ENCODE measurements at regions not wholly inside any gene's neighbourhood (a gene's known extent, or its start where the extent isn't known, plus 50 kb on each side); places are given as distances from the start of the nearest gene placed in this dataset.

DNA sequence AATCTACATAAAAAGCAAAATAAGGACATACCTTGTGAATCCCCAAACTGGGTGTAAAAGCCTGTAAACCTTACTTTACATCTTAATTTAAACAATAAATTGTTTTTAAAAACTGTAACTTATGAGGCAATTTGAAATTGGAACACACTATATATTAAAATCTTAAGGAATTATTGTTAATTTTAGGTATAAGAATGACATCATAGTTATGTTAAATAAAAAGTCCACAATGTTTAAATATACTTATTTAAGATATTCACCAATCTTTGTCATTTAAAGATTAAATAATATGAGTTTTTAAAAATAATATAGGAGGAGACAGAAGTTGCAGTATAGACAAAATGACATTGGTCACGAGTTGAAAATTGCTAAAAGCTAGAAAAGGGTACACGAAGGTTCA, 621.9 kb upstream of the POU3F2 start:
- DNase-seq = no peak

DNA sequence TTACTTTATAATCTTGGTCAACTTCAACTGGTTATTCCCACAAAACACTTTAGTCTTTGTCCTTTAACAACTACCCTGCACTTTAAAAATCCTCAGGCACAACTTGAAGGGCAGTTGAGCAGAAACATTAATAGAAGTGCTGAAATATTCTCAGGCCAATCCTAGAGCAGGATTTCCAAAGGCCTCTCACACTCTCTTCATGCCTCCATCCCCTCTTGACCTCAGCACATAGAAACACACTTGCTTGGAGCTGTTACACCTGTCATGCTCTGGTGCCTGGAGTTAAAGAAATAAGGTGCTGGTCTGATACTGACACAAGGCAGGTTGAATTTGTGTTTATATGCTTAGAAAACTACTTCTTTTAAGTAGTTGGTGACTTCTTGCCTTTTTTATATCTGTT, 618.8 kb upstream of the POU3F2 start:
- DNase-seq = no peak

DNA sequence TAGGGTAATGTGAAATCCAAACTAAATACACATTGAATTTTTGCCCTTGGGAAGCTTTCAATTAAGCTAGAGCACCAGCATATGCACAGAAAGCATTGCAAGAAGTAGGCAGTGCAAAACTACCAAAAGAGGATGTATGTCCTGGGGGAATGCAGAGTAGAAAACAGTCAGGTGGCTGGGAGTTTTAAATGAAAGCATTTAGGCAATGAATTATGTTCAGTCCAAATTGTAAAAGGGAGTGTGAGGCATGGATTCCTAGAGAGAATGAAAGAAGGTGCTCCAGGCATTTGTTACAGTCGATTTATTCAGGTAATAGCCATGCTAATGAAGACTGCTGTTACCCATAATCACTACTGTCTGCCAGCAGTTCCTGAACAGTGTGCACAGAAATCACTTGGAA, 604.1 kb upstream of the POU3F2 start:
- no peak for DNase-seq

DNA sequence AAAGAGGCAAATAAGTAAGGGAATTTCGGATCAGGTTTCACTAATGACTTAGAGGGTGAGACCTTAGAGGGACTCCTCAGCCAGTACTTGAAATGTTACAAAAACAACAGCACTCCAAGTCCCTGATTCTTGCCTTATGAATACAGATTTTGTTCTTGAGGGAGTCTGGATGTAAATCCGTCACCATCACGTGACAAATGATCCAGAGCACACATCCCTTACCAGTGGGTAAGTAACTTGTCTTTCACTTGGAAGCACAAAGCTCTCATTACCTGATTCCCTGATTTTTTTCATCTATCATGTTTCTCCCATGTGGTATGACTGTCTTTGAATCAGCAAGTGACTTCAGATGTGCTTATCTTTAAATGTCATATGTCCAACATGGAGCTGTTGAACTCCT, 595.3 kb upstream of the POU3F2 start:
- DNase-seq = no peak

DNA sequence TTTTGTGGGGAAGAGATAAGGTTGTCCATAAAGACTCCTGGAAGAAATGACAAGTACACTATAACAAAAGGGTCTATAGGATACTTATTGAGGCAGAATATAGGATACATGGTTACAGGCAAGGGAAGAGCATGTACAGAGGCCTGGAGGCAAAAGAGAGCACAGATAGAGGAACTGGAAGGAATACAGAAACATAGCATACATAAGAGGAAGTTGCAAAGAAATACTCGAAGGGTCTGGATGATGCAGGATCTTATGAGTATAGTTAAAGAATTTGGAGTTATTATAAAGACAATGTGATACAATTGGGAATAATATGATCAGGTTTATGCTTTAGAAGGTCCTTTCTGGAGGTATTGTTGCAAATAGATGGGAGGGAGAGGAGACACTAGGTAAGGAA, 592.7 kb upstream of the POU3F2 start:
- DNase-seq = no peak

DNA sequence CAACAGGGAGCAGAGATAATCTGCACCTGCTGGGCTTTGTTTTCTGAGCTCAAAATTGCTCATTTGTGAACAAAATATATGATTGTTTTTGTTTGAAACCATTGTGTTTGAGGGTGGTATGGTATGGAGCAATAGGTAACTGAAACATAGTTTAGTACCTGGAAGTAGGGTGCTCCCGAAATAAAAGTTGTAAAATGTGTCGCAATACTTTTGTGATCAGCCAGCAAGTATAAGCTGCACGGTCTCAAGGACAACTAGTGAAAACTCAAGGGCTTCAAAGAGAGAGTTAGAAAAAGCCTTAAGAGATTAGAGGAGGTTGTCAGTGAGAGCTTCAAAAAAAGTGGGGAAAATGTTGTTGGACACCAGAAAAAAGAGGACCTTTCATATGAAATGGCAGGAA, 579.8 kb upstream of the POU3F2 start:
- no peak for DNase-seq

DNA sequence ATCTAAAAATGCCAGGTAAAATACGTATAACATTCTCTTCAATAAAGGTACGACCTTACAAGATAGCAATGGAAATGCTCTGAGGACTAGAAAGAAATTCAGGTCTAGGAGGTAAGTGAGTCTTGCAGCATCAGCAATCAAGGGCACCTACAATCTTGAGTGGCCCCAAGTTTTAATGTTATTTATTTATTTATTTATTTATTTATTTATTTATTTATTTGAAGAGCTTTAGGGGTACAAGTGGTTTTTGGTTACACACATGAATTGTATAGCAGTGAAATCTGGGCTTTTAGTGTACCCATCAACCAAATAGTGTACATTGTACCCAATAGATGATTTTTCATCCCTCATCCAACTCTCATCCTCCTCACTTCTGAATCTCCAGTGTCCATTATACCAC, 574.0 kb upstream of the POU3F2 start:
- DNase-seq = no peak

DNA sequence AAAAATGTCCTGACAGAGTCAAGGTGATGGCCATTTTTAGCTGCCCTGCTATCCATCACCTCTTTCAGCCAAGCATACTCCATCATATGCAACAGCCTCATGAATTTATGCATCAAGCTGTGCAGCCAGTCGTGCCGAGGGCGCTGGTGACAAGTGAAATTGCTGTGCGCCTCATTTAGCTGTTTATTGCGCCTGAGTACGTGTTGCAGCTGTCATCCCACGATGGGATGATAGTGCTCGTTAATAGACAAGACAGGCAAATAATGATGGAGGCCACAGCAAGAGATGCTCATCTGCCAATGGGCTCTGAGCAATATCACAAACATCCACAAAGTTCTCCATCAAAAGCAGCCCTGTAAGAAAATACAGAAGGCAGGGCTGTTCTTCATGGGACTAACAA, 562.3 kb upstream of the POU3F2 start:
- DNase-seq = no peak

DNA sequence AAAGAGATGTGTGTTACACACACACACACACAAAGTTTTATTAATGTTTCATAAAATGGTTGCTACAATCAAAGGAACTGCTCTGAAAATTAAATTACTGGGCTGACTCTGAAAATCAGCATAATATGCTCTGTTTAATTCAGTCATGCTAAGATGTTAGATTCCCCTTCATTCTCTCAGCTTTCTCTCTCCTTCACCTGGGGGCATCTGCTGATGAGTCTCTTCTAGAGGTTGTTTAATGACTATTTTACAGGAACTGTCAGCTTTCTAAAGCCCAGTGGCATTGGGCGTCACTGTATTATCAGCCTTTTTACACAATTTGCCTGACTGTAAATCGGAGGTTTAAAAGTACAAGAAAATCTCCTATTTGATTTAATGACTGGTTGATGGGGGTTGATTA, 559.7 kb upstream of the POU3F2 start:
- DNase-seq = no peak

DNA sequence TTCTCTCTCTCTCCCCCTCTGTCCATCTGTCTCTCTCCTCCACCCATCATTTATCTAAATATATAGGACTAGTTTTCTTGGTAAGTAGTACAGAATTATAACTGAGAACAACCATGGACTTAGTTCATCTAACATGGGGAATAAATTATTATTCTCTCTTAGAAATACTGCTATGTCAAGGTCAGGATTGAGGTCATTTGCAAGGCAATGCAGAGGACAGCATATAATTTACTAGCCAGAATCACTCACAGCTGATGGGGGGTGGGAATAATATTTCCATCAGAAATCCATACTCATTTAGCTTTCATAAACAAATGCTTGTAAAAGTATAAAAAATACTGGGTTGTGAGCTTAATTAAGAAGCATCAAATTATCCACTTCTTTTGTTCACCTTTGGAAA, 553.9 kb upstream of the POU3F2 start:
- no peak for DNase-seq

DNA sequence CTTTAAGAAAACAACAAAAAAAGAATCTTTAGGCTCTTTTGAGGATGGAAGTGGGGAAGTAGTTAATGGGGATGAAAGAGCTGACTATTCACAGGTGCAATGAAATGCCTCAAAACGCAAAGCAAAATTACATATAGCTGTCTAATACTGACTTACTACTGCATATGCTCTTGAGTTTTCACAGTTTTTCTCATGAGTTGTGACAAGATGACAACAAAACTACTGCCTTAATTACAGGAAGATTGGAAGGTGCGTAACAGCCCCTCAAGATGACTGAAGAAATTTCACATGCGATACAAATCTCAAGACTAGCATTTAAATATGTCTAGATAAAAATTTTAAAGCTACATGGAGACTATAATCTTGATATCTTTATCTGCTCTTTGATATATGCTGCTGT, 547.8 kb upstream of the POU3F2 start:
- no peak for DNase-seq

DNA sequence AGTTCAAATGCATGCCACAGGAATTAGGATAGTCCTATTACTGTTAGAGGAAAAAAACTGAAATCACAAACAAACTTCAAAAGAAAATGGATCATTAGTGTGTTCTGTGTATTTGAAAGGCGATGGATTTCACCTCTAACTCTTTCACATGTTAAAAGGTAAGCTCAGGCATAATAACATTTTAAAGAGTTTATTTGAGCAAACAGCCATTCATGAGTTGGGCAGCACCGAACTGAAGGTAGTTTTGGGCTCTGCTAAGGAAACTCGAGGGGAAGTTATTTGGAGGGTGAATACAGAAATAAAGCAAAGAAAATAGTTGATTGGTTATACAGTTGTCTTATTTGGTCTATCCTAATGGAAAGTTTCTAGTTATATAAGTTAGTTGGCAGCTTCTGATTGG, 546.5 kb upstream of the POU3F2 start:
- no peak for DNase-seq

DNA sequence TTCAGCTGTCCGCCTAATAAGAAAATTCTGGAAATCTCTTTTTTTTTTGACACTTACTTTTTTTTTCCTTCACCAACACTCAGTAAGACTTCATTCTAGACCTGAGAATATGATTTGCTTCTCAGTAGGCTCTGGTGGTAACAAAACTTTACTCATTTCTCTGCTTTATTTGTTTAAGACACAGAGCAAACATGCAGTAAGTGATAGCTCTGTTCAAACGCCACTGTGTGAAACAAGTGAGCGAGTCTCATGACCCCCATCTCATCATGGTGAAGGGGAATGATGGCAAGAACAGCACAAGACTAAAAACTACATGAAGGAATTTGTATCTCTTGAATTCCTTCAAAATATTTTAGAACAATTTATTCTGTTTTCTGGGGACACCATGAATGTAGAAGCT, 541.6 kb upstream of the POU3F2 start:
- DNase-seq = no peak

DNA sequence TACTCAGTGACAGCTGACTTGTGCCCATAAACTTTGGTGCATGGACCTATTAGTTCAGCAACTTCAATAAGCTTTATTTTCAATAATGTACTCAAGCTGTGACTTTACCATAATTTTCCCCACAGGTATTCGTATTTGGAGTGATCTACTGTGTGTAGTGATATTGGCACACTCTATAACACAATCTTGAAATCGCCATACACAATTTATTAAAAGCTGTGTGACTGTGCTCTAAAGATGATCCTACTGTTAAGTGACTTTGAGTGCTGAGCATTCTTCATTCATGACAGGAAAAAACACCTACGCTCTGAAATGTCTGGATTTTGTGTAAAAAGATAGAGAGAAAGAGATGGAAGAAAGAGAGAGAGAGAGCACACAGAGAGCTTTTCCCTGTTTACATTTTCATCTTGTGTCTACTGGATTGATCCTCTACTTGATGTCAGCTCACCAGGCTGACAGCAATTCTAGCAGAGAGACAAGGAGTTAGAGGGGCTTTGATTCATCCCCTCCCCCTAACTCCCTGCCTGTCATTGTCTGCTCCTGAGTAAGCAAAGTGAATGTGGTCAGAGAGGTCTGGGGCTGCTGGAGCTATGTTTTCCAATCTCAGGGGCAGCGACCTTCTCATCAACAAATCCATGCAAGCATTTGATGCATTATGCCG, 538.7 kb upstream of the POU3F2 start:
- no peak for DNase-seq

DNA sequence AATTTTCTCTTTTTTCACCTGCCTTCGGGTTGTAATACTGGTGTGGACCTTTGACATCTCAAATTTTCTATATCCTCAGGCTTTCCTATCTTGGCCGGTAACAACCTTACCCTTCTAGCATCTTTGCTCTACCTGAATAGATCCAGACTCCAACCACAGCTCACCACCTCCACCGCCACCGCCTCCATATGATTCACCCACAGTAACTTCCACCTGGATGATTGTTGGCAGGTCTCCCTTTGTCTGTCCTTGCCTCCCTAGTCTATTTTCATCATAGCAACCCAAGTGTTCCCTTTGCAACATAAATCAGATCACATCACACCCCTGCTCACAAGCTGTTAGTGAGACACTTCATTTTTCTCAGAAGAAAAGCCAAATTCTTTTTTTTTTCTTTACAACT, 525.8 kb upstream of the POU3F2 start:
- no peak for DNase-seq

DNA sequence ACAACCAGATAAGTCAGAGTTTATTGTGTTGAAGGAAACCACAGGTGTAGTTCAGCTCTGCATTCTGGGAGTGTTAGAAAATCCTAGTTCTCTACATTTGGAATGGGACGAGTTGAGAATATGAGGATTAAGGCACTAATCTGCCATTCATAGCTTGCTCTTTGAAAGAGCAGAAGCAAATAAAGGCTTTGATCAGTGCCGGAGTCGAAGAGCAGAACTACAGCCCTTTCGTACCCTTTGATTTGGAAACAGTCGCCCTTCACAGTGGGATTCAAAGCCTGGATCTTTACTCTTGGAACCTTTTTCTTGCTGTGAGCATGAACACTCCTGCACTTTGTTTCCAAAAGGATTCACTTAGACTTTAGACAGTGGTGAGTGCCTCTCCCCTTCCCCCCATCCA, 523.9 kb upstream of the POU3F2 start:
- no peak for DNase-seq

DNA sequence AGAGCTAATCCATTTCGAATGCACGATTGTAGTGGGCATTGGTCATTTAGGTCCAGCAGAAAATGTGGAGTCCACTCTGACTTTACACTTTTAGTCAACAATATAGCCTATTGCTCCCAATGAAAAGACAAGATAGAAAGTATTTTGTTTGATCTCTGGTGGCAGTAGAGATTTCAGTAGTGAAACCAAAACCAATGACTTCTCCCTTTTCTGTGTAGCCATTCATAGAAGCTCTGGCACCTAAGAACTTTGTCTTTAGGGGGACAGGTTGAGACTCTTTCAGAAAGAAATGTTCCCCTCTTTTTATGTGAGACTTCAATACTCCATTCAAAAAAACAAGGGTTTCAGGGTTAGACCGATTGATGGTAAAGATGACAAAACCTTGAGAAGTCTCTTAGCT, 510.8 kb upstream of the POU3F2 start:
- no peak for DNase-seq

DNA sequence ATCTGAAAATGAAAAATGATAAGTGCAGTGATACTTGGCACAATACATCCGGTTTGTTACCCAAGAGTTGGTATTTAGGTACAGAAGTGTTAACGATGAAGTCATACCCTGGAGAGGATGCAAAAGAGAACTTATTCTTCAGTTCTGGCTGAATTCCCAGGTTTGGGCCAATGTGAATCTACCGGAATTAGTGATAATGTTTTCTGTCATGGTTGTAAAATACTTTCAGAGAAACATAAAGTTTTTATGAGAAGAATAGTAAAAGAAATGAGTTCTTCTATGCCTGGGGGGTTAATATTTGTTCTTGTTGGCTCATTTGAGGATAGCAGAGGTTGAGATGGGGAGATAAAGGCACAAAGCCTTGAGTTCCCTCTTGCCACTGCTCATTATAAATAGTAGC, 509.9 kb upstream of the POU3F2 start:
- no peak for DNase-seq

DNA sequence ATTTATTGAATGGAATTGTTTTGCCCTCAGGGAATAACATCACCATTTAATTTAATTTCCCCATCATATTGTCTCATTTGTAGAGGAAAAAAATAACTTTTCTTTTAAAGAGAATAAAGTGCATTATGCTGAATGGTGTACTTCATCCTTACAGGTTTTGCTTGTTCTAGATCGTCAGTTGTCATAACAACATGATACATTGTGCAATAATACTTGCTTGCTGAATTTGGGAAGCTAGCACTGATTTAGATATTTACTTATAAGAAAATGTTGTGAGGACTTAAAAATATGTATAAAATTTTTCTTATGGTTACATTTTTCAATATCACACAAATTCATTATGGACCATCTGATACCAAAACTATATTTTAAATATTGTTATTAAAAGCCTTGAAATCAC, 509.0 kb upstream of the POU3F2 start:
- no peak for DNase-seq

DNA sequence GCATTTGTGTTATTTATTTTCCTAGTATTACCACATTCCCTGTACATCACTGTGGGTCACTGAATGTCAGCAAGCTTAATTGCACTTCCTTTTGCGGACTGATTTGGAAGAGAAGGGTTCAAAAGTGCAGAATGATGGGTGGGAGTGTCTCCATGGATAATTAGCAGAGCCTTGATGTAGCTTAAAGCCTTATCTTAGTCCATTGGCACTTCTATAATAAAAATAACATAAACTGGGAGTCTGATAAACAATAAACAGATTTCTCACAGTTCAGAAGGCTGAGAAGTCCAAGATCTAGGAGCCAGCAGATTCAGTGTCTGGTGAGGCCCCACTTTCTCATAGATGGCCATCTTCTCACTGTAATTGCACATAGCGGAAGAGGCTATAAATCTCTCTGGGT, 501.1 kb upstream of the POU3F2 start:
- no peak for DNase-seq

DNA sequence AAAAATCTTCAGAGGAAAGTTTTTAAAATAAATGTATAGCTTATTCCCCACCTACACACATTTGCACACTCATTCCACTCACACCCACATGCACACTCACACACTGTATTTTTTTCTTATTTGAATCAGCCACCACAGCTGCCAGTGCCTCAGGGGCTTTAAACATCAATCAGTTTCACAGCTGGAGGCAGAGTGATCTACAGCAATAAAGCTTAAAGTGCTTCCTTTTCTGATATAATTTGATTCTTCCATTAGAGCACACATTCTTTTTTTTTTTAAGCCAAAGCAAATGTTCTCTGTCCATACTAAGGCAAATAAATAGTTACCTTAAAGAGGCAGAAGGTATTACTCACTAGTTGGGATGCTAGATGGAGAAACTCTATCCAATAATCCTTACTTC, 498.8 kb upstream of the POU3F2 start:
- no peak for DNase-seq

DNA sequence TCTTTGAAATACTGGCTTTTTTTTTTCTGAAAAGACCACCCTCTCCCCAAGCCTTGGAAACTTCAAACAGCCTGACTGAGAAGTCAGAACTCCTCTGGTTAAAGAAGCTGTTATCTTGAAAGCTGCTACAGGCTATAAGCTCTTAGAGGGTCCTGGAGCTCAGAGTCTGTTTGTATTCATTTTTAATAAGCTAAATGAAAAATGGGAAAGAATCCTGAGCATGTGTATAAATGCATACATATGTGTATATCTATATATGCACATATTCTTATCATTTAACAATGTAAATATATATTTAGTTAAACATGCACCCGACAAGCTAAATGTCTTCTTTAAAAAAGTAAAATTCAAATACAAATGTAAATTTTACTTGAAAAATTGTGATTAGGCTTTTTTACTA, 494.9 kb upstream of the POU3F2 start:
- no peak for DNase-seq

DNA sequence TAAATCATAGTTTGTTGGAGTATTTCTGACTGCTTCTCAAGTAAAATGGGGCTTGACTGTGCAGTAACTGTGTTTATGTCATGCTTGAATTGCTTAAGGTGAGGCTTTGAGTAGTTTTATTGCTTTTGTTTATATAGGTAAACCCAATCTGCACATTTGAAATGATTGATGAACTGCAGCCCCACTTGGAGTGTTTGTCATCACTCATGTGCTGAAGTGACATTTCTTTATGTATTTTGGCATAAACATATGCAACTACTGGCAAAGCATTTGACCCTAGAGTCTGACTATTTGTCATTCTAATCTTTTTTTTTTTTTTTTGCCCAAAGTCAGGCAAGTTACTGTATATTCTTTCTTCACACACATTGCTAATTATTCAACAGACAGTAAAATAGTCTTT, 491.4 kb upstream of the POU3F2 start:
- DNase-seq = no peak

DNA sequence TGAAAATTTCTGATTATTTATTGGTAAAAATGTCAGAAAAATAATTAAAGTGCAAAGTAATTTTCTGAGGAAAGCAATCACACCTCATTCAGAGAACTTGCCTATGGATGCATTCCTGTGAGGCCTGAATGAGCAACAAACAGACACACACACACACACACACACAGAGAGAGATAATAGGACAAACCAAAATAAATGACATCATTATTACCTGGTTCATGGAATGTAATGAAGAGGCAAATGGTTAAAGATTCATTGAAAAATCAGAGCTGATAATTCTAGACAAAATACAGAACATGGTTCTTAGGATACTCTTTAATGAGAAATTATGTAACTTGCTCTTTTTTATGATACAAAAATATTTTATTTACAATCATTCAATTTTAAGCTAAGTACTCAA, 490.6 kb upstream of the POU3F2 start:
- DNase-seq = no peak

DNA sequence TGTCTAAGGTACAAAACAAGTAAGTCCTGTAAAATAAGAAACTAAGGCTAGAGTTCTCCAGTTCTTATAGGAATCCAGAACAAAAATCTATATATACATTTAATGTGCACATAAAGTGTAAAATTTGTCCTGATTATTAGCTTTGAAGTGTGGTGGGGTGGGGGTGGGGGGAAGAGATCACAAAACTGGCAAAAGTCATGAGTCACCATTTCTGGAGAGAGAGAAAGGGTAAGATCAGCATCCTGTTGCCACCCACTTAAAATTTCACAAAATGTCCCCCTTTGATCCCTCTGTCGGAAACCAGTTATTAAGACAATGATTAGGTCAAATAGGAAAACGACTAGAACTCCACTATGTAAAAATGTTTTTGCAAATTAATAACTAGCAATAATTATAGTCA, 482.0 kb upstream of the POU3F2 start:
- DNase-seq = no peak

DNA sequence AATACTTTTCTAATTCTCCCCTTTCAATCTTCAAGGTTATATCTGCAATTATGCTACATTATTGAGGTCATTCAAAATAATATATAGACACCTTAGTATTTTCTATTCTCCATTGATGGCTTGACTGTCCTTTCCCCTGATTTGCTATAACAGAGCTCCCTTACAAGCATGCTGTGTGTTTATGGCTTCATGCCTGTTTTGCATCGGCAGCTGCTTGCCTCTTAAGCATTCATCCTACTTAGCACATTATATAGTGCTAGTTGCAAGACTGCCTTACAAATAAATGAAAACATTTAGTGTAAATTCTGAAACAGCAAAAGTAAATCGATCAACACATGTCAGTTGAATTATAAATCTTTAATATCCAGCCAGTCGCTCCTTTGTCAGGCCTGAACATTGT, 476.2 kb upstream of the POU3F2 start:
- no peak for DNase-seq

Data from HCEC 1CT (cell line).